Gastroesophageal sphincter (tissue), 4 donors: ENCODE measurements at regions not wholly inside any gene's neighbourhood (a gene's known extent, or its start where the extent isn't known, plus 50 kb on each side); places are given as distances from the start of the nearest gene placed in this dataset.
A peak's percentile ranks its signal among the peaks of the same experiment; 100 is the strongest.
"Not testable (repeated sequence)": the region's sequence is repeated elsewhere in the genome, so short reads cannot be mapped to it uniquely, and the experiment has no call there.

Experiments used
- ATAC-seq: fragments of 150-250 bp; one replicate; pipeline ENCODE4 v1.9.1; 2016; ENCODE audit warnings: mild to moderate bottlenecking, moderate library complexity
- H3K27ac ChIP-seq, 4 donors: fragments of 200-600 bp; sonication (generic) in 3 of 4; 1 replicate in 3 of 4; 2 replicates in 1 of 4; pipeline ENCODE4 v1.5.1; 2016 to 2019
- H3K27me3 ChIP-seq: fragments of 200-600 bp; sonication (generic); one replicate; pipeline ENCODE4 v1.5.1; 2019
- H3K36me3 ChIP-seq, 2 donors: fragments of 200-600 bp; sonication (generic); one replicate each; pipeline ENCODE4 v1.5.1; 2019; ENCODE audit warnings: control low read depth in 1 of 2
- H3K4me1 ChIP-seq, 3 donors: fragments of 200-600 bp; sonication (generic); 1 replicate in 2 of 3; 2 replicates in 1 of 3; pipeline ENCODE4 v1.5.1; 2016 to 2019; ENCODE audit warnings: control low read depth in 2 of 3
- H3K4me3 ChIP-seq, 2 donors: fragments of 200-600 bp; sonication (generic); one replicate each; pipeline ENCODE4 v1.5.1; 2019; ENCODE audit warnings: mild to moderate bottlenecking in 1 of 2, moderate library complexity in 1 of 2
- H3K9me3 ChIP-seq, 3 donors: fragments of 200-600 bp; sonication (generic); one replicate each; pipeline ENCODE4 v1.5.1; 2017 to 2019; ENCODE audit warnings: control low read depth in 2 of 3
- EP300 ChIP-seq: sonication (generic); formaldehyde crosslinking; IDR thresholded peaks from one replicate; pipeline ENCODE4 v1.6.1; 2017; ENCODE audit warnings: antibody characterized with exemption, mild to moderate bottlenecking
- POLR2A ChIP-seq, 2 donors: fragments of 450-650 bp; IDR thresholded peaks; one replicate each; pipeline ENCODE4 v1.6.1; 2017; ENCODE audit warnings: antibody characterized with exemption in 2 of 2, mild to moderate bottlenecking in 2 of 2, moderate library complexity in 1 of 2
- POLR2AphosphoS5 ChIP-seq: sonication (generic); formaldehyde crosslinking; IDR thresholded peaks from one replicate; pipeline ENCODE4 v1.6.1; 2017; ENCODE audit warnings: antibody characterized with exemption
- WGBS, 2 donors: methylation state at CpG; one replicate each; pipeline ENCODE4 v1.1.5; 2018; ENCODE audit warnings: low coverage in 1 of 2; 5-methylcytosine and 5-hydroxymethylcytosine counted together
- TF ChIP-seq, protein P1 (sequence below), 4 experiments: fragments of 200-600 bp in 2 of 4; fragments of 450-650 bp in 2 of 4; sonication (generic) in 1 of 4; IDR thresholded peaks; one replicate each; pipeline ENCODE4 v1.5.1; 2017 to 2019; ENCODE audit warnings: antibody characterized with exemption in 4 of 4, mild to moderate bottlenecking in 2 of 4, moderate library complexity in 2 of 4

DNA sequence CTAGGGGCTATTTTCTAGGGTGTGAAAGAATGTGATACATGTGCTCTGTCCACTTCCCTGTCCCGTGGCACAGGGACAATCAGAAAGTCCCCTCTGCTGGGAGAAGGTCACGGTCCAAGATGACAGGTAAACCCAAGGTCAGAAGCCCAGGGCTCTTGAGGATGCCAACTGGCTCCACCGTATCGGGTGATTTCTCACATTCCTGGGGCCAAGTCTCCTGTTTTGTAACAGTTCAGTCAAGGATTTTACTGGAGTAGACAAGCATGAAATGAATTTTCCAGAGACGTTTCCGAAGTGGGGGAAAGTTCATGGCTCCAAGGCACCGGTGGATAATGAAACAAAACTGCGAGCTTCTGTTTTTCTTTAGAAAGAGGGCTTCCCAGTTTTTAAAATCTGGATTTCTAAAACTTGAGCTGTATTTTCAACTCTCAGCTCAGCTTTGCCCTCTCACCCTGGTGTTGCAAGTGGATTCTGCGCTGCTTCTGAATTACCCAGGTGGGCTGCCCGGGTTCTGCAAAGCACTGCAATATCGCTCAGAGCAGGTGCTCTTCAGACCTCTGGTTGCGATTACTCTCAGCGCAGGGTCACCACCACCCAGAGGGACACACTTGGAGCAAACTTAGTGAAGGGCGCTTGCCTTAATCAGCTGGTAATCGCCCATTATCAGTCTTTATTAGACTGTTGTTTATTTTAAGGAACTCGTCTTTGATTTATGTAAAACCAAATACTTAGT lies 64.4 kb upstream of the TMEM170B start:
- Histone ChIP-seq H3K4me3 (peak overlapping the region; percentile 18 to 32), H3K27me3 (no peaks in the 10 kb centered on the region), H3K27ac (peak overlapping the region in 2 of 4 donors; percentile 30 to 58), H3K4me1 (peaks cover 0 to 14% (median 0%) of the 10 kb centered on the region in 3 donors), H3K36me3 (no peaks in the 10 kb centered on the region), H3K9me3 (no peaks in the 10 kb centered on the region)
- peak; percentile 46 for ATAC-seq
- TF ChIP-seq EP300 (no peak), POLR2AphosphoS5 (no peak), POLR2A (IDR thresholded peaks at IDR 0.05) (no peak)
- TF ChIP-seq, protein P1, sequence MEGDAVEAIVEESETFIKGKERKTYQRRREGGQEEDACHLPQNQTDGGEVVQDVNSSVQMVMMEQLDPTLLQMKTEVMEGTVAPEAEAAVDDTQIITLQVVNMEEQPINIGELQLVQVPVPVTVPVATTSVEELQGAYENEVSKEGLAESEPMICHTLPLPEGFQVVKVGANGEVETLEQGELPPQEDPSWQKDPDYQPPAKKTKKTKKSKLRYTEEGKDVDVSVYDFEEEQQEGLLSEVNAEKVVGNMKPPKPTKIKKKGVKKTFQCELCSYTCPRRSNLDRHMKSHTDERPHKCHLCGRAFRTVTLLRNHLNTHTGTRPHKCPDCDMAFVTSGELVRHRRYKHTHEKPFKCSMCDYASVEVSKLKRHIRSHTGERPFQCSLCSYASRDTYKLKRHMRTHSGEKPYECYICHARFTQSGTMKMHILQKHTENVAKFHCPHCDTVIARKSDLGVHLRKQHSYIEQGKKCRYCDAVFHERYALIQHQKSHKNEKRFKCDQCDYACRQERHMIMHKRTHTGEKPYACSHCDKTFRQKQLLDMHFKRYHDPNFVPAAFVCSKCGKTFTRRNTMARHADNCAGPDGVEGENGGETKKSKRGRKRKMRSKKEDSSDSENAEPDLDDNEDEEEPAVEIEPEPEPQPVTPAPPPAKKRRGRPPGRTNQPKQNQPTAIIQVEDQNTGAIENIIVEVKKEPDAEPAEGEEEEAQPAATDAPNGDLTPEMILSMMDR (IDR thresholded peaks at IDR 0.05), result no peak
- 57 to 68% methylated on average over 11 to 15 of the region's 16 CpGs for WGBS, 2 donors

DNA sequence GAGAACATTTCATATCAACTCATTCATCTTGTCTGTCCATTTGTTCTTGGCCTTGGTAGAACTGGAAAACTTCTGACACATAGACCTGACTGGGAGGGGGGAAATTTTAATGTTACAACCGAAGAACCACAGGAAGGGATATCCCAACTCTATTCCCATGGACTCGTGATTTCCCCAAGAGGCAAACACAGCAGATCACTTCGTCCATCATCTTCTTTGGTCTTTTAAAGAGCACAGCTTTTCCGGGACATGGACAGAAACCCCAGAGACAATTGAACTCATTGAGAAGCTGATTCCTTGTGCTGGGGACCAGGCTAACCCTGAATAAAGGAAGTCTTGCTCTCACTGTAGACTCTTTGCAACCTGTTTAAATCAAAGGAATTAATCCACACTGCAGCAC lies 66.3 kb upstream of the TMEM170B start:
- H3K4me1 ChIP-seq, result peaks cover 0 to 14% (median 0%) of the 10 kb centered on the region in 3 donors
- no peaks in the 10 kb centered on the region for H3K36me3 ChIP-seq
- TF ChIP-seq, protein P1 (IDR thresholded peaks at IDR 0.05), result no peak
- TF ChIP-seq EP300, result no peak
- no peak for TF ChIP-seq POLR2A (IDR thresholded peaks at IDR 0.05)
- no peak for TF ChIP-seq POLR2AphosphoS5
- no peak overlapping the region for H3K4me3 ChIP-seq
- no peaks in the 10 kb centered on the region for H3K9me3 ChIP-seq
- no peak for ATAC-seq
- H3K27ac ChIP-seq, result no peak overlapping the region
- WGBS, 2 donors, result 72 to 94% methylated on average over 4 of the region's 4 CpGs
- no peaks in the 10 kb centered on the region for H3K27me3 ChIP-seq

DNA sequence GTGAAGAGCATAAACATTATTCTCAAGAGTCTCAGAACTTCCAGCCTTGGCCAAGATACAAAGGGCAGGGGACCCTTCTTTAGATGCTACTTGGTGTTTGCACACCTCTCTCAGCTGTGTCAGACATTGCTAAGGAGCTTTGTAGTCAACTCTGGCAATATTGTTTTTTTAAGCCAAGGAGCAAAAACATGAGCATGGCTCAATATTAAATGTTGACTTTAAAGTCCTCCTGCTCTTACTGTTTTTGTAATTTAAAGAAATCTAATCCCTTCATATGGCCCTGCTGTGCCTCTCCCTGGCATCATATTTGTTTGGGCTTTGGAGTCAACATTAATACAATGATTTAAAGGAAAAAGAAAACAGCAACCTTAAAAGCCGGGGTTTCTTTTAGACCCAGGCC lies 67.9 kb upstream of the TMEM170B start:
- TF ChIP-seq EP300 (no peak), POLR2AphosphoS5 (no peak), POLR2A (IDR thresholded peaks at IDR 0.05) (no peak)
- TF ChIP-seq, protein P1 (IDR thresholded peaks at IDR 0.05), result no peak
- Histone ChIP-seq H3K4me1 (peaks cover 0 to 14% (median 0%) of the 10 kb centered on the region in 3 donors), H3K4me3 (no peak overlapping the region), H3K36me3 (no peaks in the 10 kb centered on the region), H3K27ac (no peak overlapping the region), H3K9me3 (no peaks in the 10 kb centered on the region), H3K27me3 (no peaks in the 10 kb centered on the region)
- WGBS, 2 donors, result 100% methylated on average over 1 of the region's 1 CpG; no CpG with 5 or more reads in 1 of the 2 donors
- ATAC-seq, result no peak

DNA sequence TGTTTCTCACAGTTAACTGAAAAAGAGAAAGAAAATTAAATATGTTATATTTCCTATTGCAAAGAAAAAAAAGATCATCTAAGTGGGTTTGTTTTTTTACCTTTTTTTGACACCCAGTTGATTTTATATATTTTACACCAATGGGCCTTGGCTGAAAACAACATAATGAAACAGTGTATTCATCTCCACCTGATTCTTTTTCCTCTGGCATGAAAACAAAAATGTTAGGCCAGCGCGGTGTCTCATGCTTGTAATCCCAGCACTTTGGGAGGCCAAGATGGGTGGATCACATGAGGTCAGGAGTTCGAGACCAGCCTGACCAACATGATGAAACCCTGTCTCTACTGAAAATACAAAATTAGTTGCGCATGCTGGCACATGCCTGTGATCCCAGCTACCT lies 69.3 kb upstream of the TMEM170B start:
- WGBS, 2 donors, result 54 to 100% methylated on average over 2 to 4 of the region's 4 CpGs
- H3K4me1 ChIP-seq, ATAC-seq, H3K27ac ChIP-seq, H3K27me3 ChIP-seq, H3K4me3 ChIP-seq, H3K36me3 ChIP-seq, H3K9me3 ChIP-seq: not testable (repeated sequence)

DNA sequence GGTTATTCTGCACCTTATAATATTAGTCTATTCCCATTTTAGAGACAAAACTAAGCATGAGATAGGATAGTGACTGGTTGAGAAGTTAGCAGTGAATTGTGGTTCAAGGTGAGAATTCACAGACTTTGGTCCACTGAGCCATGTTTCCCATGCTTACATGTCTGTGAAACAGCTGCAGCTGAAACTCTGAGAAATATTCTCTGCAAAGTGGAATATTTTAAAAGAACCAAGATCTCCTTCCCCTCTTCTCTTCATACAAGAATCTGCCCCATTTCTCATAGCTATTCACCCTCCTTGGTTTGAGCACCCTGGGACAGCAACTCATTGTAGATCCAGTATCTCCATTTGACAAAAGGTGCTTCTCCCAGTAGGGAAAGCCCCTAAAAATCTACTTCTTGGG lies 70.2 kb upstream of the TMEM170B start:
- no peak overlapping the region for H3K4me3 ChIP-seq

More for the DNA sequence above, 70.2 kb upstream of the TMEM170B start:
- H3K27ac ChIP-seq, result no peak overlapping the region
- no peak for ATAC-seq
- H3K4me1 ChIP-seq, result no peaks in the 10 kb centered on the region
- no peaks in the 10 kb centered on the region for H3K36me3 ChIP-seq
- TF ChIP-seq, protein P1 (IDR thresholded peaks at IDR 0.05), result no peak
- TF ChIP-seq POLR2A (IDR thresholded peaks at IDR 0.05), result no peak
- no peak for TF ChIP-seq EP300
- no peak for TF ChIP-seq POLR2AphosphoS5
- no peaks in the 10 kb centered on the region for H3K27me3 ChIP-seq
- no peaks in the 10 kb centered on the region for H3K9me3 ChIP-seq
